OCI-LY7 (cell line): ENCODE measurements at regions not wholly inside any gene's neighbourhood (a gene's known extent, or its start where the extent isn't known, plus 50 kb on each side); places are given as distances from the start of the nearest gene placed in this dataset.

Experiments
- BruUV-seq: library from RNA; stranded (reverse); fragments of 400-500 nt; replicated peaks from 2 replicates; lab custom pipeline; 2021; lab: Mats Ljungman, UMichigan
- CTCF ChIA-PET: fragments of 300-600 bp; sonication (Branson Sonifier 250); formaldehyde crosslinking; loops from one replicate; lab custom pipeline; 2022; ENCODE audit warnings: antibody characterized with exemption; ENCODE audit not compliant: unreplicated experiment; lab: Charles Lee
- POLR2A ChIA-PET: fragments of 300-600 bp; sonication (Branson Sonifier 250); formaldehyde crosslinking; loops from one replicate; lab custom pipeline; 2022; ENCODE audit warnings: antibody characterized with exemption; lab: Charles Lee
- DNase-seq: peaks from one replicate; pipeline ENCODE4 v3.0.0-alpha.2; 2015; ENCODE audit warnings: low spot score
- H2AFZ ChIP-seq: fragments of 200-600 bp; sonication (generic), shearing (Covaris generic); 2 replicates; pipeline ENCODE4 v1.6.1; 2014; ENCODE audit warnings: mild to moderate bottlenecking, antibody characterized with exemption, low read length, moderate library complexity
- H3K27ac ChIP-seq: fragments of 200-600 bp; sonication (generic); 2 replicates; pipeline ENCODE4 v1.5.1; 2014; ENCODE audit warnings: mixed run types, low read depth, mild to moderate bottlenecking, moderate library complexity, low read length, inconsistent platforms; ENCODE audit not compliant: poor library complexity, severe bottlenecking
- H3K36me3 ChIP-seq: fragments of 200-600 bp; sonication (generic); 2 replicates; pipeline ENCODE4 v1.6.1; 2014; ENCODE audit warnings: mild to moderate bottlenecking, antibody characterized with exemption, low read length, moderate library complexity, mixed read lengths; ENCODE audit not compliant: insufficient read depth
- H3K4me1 ChIP-seq: fragments of 200-600 bp; sonication (generic); 2 replicates; pipeline ENCODE4 v1.5.1; 2014; ENCODE audit warnings: mild to moderate bottlenecking, low read length; ENCODE audit not compliant: insufficient read depth, poor library complexity, severe bottlenecking
- H3K4me2 ChIP-seq: fragments of 200-600 bp; sonication (generic); 2 replicates; pipeline ENCODE4 v1.6.1; 2014; ENCODE audit warnings: mild to moderate bottlenecking, low read length
- H3K4me3 ChIP-seq: fragments of 200-600 bp; sonication (generic); 2 replicates; pipeline ENCODE4 v1.5.1; 2014; ENCODE audit warnings: mild to moderate bottlenecking, low read depth, low read length; ENCODE audit not compliant: poor library complexity, severe bottlenecking
- H3K79me2 ChIP-seq: fragments of 200-600 bp; sonication (generic); 2 replicates; pipeline ENCODE4 v1.6.1; 2016; ENCODE audit warnings: low read depth, mild to moderate bottlenecking, low read length, moderate library complexity, mixed read lengths; ENCODE audit not compliant: insufficient read depth
- H3K9me2 ChIP-seq: fragments of 200-600 bp; sonication (generic); 2 replicates; pipeline ENCODE4 v1.6.1; 2016; ENCODE audit warnings: mild to moderate bottlenecking, low read length, mixed read lengths; ENCODE audit not compliant: insufficient read depth
- H3K9me3 ChIP-seq: fragments of 200-600 bp; sonication (generic); 2 replicates; pipeline ENCODE4 v1.6.1; 2014; ENCODE audit warnings: mild to moderate bottlenecking, mixed run types, low read length, mixed read lengths
- H4K20me1 ChIP-seq: fragments of 200-600 bp; sonication (generic); 2 replicates; pipeline ENCODE4 v1.6.1; 2014; ENCODE audit warnings: mild to moderate bottlenecking, antibody characterized with exemption, low read length, moderate library complexity, mixed read lengths; ENCODE audit not compliant: insufficient read depth
- CTCF ChIP-seq: fragments of 200-600 bp; sonication (generic); conservative IDR thresholded peaks from 2 replicates; pipeline ENCODE4 v1.5.1; 2014; ENCODE audit warnings: mild to moderate bottlenecking, antibody characterized with exemption, low read length, moderate library complexity, mixed read lengths
- EZH2phosphoT487 ChIP-seq: fragments of 200-600 bp; sonication (generic); IDR thresholded peaks from 2 replicates; pipeline ENCODE4 v1.6.1; 2018; ENCODE audit warnings: low read depth, borderline replicate concordance, mild to moderate bottlenecking, mixed run types, antibody characterized with exemption, low read length, moderate library complexity, mixed read lengths
- intact Hi-C: fragments of 100-400 bp; cut with micrococcal nuclease; formaldehyde crosslinking; loops from one replicate; pipeline ENCODE4 v1.10.0; 2022; ENCODE audit not compliant: unreplicated experiment

- no peaks in the 10 kb centered on the region for H3K9me2 ChIP-seq
- POLR2A ChIA-PET = no interaction called here
- no peak for DNase-seq
- intact Hi-C loops = no loop called here
- CTCF ChIA-PET = no interaction called here
- no peaks in the 10 kb centered on the region for H3K36me3 ChIP-seq
- no peaks in the 10 kb centered on the region for H4K20me1 ChIP-seq
- H3K27ac ChIP-seq = no peak overlapping the region
- no peaks in the 10 kb centered on the region for H3K79me2 ChIP-seq
- no TSS peak for BruUV-seq
- TF ChIP-seq CTCF (no peak), EZH2phosphoT487 (no peak)
- H3K4me3 ChIP-seq = no peak overlapping the region
- no peaks in the 10 kb centered on the region for H3K9me3 ChIP-seq
- H2AFZ ChIP-seq = no peak overlapping the region
- no peaks in the 10 kb centered on the region for H3K4me1 ChIP-seq
- no peak overlapping the region for H3K4me2 ChIP-seq
Measured at GRCh38 chr6:115675443-115675842, 385.2 kb downstream of the FRK start.

GRCh38 chr6:115668781-115669180 is 391.9 kb downstream of the FRK start:
- no TSS peak for BruUV-seq
- H2AFZ ChIP-seq = no peak overlapping the region
- H3K4me1 ChIP-seq = no peaks in the 10 kb centered on the region
- H3K9me2 ChIP-seq = no peaks in the 10 kb centered on the region
- H3K4me2 ChIP-seq = no peak overlapping the region
- POLR2A ChIA-PET = interaction anchor here (2.0 kb wide), 1 partner anchor 27 kb away, joined by 10 read pairs; no protein-coding TSS in a partner anchor
- CTCF ChIA-PET = no interaction called here
- no peaks in the 10 kb centered on the region for H3K36me3 ChIP-seq
- no peak overlapping the region for H3K4me3 ChIP-seq
- TF ChIP-seq CTCF = no peak
- no peak for TF ChIP-seq EZH2phosphoT487
- DNase-seq = no peak
- H3K27ac ChIP-seq = no peak overlapping the region
- no peaks in the 10 kb centered on the region for H3K9me3 ChIP-seq
- H3K79me2 ChIP-seq = no peaks in the 10 kb centered on the region
- intact Hi-C loops = no loop called here
- H4K20me1 ChIP-seq = no peaks in the 10 kb centered on the region

GRCh38 chr6:115668211-115668610 is 392.5 kb downstream of the FRK start:
- DNase-seq = no peak
- Histone ChIP-seq H3K4me1 (no peaks in the 10 kb centered on the region), H3K9me3 (no peaks in the 10 kb centered on the region), H3K79me2 (no peaks in the 10 kb centered on the region), H3K4me2 (no peak overlapping the region), H3K4me3 (no peak overlapping the region), H3K36me3 (no peaks in the 10 kb centered on the region), H4K20me1 (no peaks in the 10 kb centered on the region), H3K9me2 (no peaks in the 10 kb centered on the region), H3K27ac (no peak overlapping the region), H2AFZ (no peak overlapping the region)
- ChIA-PET POLR2A (no interaction called here), CTCF (no interaction called here)
- no TSS peak for BruUV-seq
- TF ChIP-seq EZH2phosphoT487 (no peak), CTCF (no peak)
- intact Hi-C loops = no loop called here
